SJSA1 (cell line): ENCODE measurements at regions not wholly inside any gene's neighbourhood (a gene's known extent, or its start where the extent isn't known, plus 50 kb on each side); places are given as distances from the start of the nearest gene placed in this dataset.
"Not testable (repeated sequence)": the region's sequence is repeated elsewhere in the genome, so short reads cannot be mapped to it uniquely, and the experiment has no call there.

Experiments used
- DNase-seq, 2 experiments: peaks; one replicate each; pipeline ENCODE4 v3.0.0-alpha.2; 2015 to 2020; ENCODE audit warnings: low spot score in 2 of 2, low read depth in 1 of 2
- H3K27ac ChIP-seq: fragments of 250-450 bp; sonication (Bioruptor Pico); 2 replicates; pipeline ENCODE4 v1.5.1; 2020; ENCODE audit warnings: mild to moderate bottlenecking, moderate library complexity
- H3K27me3 ChIP-seq: fragments of 250-450 bp; sonication (Bioruptor Pico); replicated peaks from 2 replicates; pipeline ENCODE4 v1.5.1; 2020; ENCODE audit warnings: mild to moderate bottlenecking, moderate library complexity
- H3K36me3 ChIP-seq: fragments of 250-450 bp; sonication (Bioruptor Pico); 2 replicates; pipeline ENCODE4 v1.5.1; 2020; ENCODE audit warnings: mild to moderate bottlenecking
- H3K4me1 ChIP-seq: fragments of 250-450 bp; sonication (Bioruptor Pico); replicated peaks from 2 replicates; pipeline ENCODE4 v1.6.1; 2021; ENCODE audit warnings: mild to moderate bottlenecking
- H3K4me3 ChIP-seq: fragments of 250-450 bp; sonication (Bioruptor Pico); 2 replicates; pipeline ENCODE4 v1.5.1; 2020; ENCODE audit warnings: mild to moderate bottlenecking
- H3K9me3 ChIP-seq: fragments of 250-450 bp; sonication (Bioruptor Pico); replicated peaks from 2 replicates; pipeline ENCODE4 v1.5.1; 2020; ENCODE audit warnings: mild to moderate bottlenecking

GRCh38 chr6:47180633-47181032, 129.1 kb downstream of the TNFRSF21 start:
- Histone ChIP-seq H3K27me3 (no peaks in the 10 kb centered on the region), H3K36me3 (no peaks in the 10 kb centered on the region), H3K4me1 (peaks cover 4% of the 10 kb centered on the region; the same call in 1 of the 2 replicates), H3K4me3 (no peak overlapping the region), H3K9me3 (no peaks in the 10 kb centered on the region), H3K27ac (no peak overlapping the region)
- peak; percentile 4 to 49 for DNase-seq

- Histone ChIP-seq H3K36me3 (no peaks in the 10 kb centered on the region), H3K4me1 (peaks cover 4% of the 10 kb centered on the region; the same call in 1 of the 2 replicates), H3K27ac (no peak overlapping the region), H3K4me3 (no peak overlapping the region), H3K9me3 (no peaks in the 10 kb centered on the region), H3K27me3 (no peaks in the 10 kb centered on the region)
- DNase-seq, result no peak
These were observed 130.4 kb downstream of the TNFRSF21 start for GRCh38 chr6:47179286-47179685.

GRCh38 chr6:47175656-47176055, 133.5 kb upstream of the ADGRF1 start:
- Histone ChIP-seq H3K4me3 (no peak overlapping the region), H3K36me3 (no peaks in the 10 kb centered on the region), H3K9me3 (no peaks in the 10 kb centered on the region), H3K4me1 (peaks cover under 1% of the 10 kb centered on the region; the same call in 1 of the 2 replicates), H3K27ac (no peak overlapping the region), H3K27me3 (no peaks in the 10 kb centered on the region)
- DNase-seq, result no peak

GRCh38 chr6:47174502-47175023, 132.4 kb upstream of the ADGRF1 start:
- DNase-seq, result no peak
- Histone ChIP-seq H3K27ac (no peak overlapping the region), H3K9me3 (no peaks in the 10 kb centered on the region), H3K4me3 (no peak overlapping the region), H3K27me3 (no peaks in the 10 kb centered on the region), H3K4me1 (no peaks in the 10 kb centered on the region), H3K36me3 (no peaks in the 10 kb centered on the region)

- H3K27me3 ChIP-seq, H3K36me3 ChIP-seq, H3K27ac ChIP-seq, H3K4me3 ChIP-seq, DNase-seq, H3K9me3 ChIP-seq, H3K4me1 ChIP-seq: not testable (repeated sequence)
These were observed 131.9 kb upstream of the ADGRF1 start for GRCh38 chr6:47174063-47174462.

- DNase-seq, H3K4me3 ChIP-seq, H3K9me3 ChIP-seq: not testable (repeated sequence)
These were observed 131.0 kb upstream of the ADGRF1 start for GRCh38 chr6:47173145-47173544.

GRCh38 chr6:47170617-47170947, 128.4 kb upstream of the ADGRF1 start:
- H3K4me1 ChIP-seq, result 0 out of 2 replicates have a peak, but pooled peaks cover 8% of the 10 kb centered on the region
- no peak for DNase-seq
- no peaks in the 10 kb centered on the region for H3K36me3 ChIP-seq
- no peaks in the 10 kb centered on the region for H3K9me3 ChIP-seq
- no peak overlapping the region for H3K27ac ChIP-seq
- H3K27me3 ChIP-seq, result no peaks in the 10 kb centered on the region
- no peak overlapping the region for H3K4me3 ChIP-seq

More at GRCh38 chr6:47173145-47173544, 131.0 kb upstream of the ADGRF1 start:
- H3K27ac ChIP-seq, H3K27me3 ChIP-seq, H3K36me3 ChIP-seq, H3K4me1 ChIP-seq: not testable (repeated sequence)

- no peak for DNase-seq
- Histone ChIP-seq H3K4me3 (no peak overlapping the region), H3K36me3 (no peaks in the 10 kb centered on the region), H3K9me3 (no peaks in the 10 kb centered on the region), H3K27me3 (no peaks in the 10 kb centered on the region), H3K27ac (no peak overlapping the region), H3K4me1 (0 out of 2 replicates have a peak, but pooled peaks cover 8% of the 10 kb centered on the region)
These were observed 127.9 kb upstream of the ADGRF1 start for GRCh38 chr6:47169785-47170616.

GRCh38 chr6:47168180-47168579, 126.0 kb upstream of the ADGRF1 start:
- no peaks in the 10 kb centered on the region for H3K36me3 ChIP-seq
- no peak overlapping the region for H3K27ac ChIP-seq
- no peaks in the 10 kb centered on the region for H3K9me3 ChIP-seq
- DNase-seq, result peak; percentile 43 to 58
- H3K27me3 ChIP-seq, result no peaks in the 10 kb centered on the region
- no peak overlapping the region for H3K4me3 ChIP-seq
- 0 out of 2 replicates have a peak, but pooled peaks cover 8% of the 10 kb centered on the region for H3K4me1 ChIP-seq

- DNase-seq, result no peak
- H3K27ac ChIP-seq, result no peak overlapping the region
- no peaks in the 10 kb centered on the region for H3K27me3 ChIP-seq
These were observed 123.8 kb upstream of the ADGRF1 start for GRCh38 chr6:47165918-47166317.

GRCh38 chr6:47164877-47165276, 122.7 kb upstream of the ADGRF1 start:
- DNase-seq, result no peak
- 0 out of 2 replicates have a peak, but pooled peaks cover 8% of the 10 kb centered on the region for H3K4me1 ChIP-seq
- H3K27me3 ChIP-seq, result no peaks in the 10 kb centered on the region
- H3K4me3 ChIP-seq, result no peak overlapping the region
- H3K27ac ChIP-seq, result no peak overlapping the region
- no peaks in the 10 kb centered on the region for H3K36me3 ChIP-seq
- H3K9me3 ChIP-seq, result no peaks in the 10 kb centered on the region

More at GRCh38 chr6:47165918-47166317, 123.8 kb upstream of the ADGRF1 start:
- Histone ChIP-seq H3K4me3 (no peak overlapping the region), H3K4me1 (0 out of 2 replicates have a peak, but pooled peaks cover 8% of the 10 kb centered on the region), H3K36me3 (no peaks in the 10 kb centered on the region), H3K9me3 (no peaks in the 10 kb centered on the region)

- Histone ChIP-seq H3K4me1 (0 out of 2 replicates have a peak, but pooled peaks cover 7% of the 10 kb centered on the region), H3K9me3 (no peaks in the 10 kb centered on the region), H3K27ac (no peak overlapping the region), H3K27me3 (no peaks in the 10 kb centered on the region), H3K36me3 (no peaks in the 10 kb centered on the region), H3K4me3 (no peak overlapping the region)
- no peak for DNase-seq
These were observed 121.4 kb upstream of the ADGRF1 start for GRCh38 chr6:47163536-47163935.

GRCh38 chr6:47162793-47163192, 120.7 kb upstream of the ADGRF1 start:
- no peak overlapping the region for H3K27ac ChIP-seq
- no peaks in the 10 kb centered on the region for H3K27me3 ChIP-seq
- H3K9me3 ChIP-seq, result no peaks in the 10 kb centered on the region
- no peaks in the 10 kb centered on the region for H3K36me3 ChIP-seq
- no peak overlapping the region for H3K4me3 ChIP-seq
- DNase-seq, result no peak
- no peaks in the 10 kb centered on the region for H3K4me1 ChIP-seq

- no peaks in the 10 kb centered on the region for H3K9me3 ChIP-seq
- H3K27me3 ChIP-seq, result no peaks in the 10 kb centered on the region
- no peaks in the 10 kb centered on the region for H3K4me1 ChIP-seq
- no peaks in the 10 kb centered on the region for H3K36me3 ChIP-seq
- no peak overlapping the region for H3K4me3 ChIP-seq
- no peak overlapping the region for H3K27ac ChIP-seq
- no peak for DNase-seq
These were observed 120.1 kb upstream of the ADGRF1 start for GRCh38 chr6:47162231-47162630.
